ELR (cell line): ENCODE measurements at regions not wholly inside any gene's neighbourhood (a gene's known extent, or its start where the extent isn't known, plus 50 kb on each side); places are given as distances from the start of the nearest gene placed in this dataset.
A peak's percentile ranks its signal among the peaks of the same experiment; 100 is the strongest.
"Not testable (repeated sequence)": the region's sequence is repeated elsewhere in the genome, so short reads cannot be mapped to it uniquely, and the experiment has no call there.

Source experiments
- DNase-seq: peaks from one replicate; pipeline ENCODE4 v3.0.0-alpha.2; 2015; ENCODE audit warnings: low read depth

DNA sequence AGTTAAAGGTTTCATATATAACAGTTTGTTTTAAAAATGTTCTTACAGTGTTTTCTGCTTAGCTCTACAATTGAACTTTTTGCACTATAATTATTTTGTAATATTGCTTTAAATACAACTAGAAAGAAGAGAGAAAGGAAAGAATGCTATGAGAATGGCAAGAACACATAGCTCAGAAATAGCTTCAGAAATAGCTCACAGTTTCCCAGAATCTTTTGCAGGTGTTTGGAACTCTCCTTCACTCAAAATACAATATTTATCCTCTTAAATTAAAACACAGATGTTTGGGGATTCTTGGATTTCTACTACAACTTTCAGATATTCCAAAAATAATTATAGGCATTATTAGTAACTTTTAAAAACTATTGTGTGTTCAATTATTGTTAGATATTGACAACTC is 658.0 kb upstream of the DPPA4 start:
- DNase-seq: no peak

DNA sequence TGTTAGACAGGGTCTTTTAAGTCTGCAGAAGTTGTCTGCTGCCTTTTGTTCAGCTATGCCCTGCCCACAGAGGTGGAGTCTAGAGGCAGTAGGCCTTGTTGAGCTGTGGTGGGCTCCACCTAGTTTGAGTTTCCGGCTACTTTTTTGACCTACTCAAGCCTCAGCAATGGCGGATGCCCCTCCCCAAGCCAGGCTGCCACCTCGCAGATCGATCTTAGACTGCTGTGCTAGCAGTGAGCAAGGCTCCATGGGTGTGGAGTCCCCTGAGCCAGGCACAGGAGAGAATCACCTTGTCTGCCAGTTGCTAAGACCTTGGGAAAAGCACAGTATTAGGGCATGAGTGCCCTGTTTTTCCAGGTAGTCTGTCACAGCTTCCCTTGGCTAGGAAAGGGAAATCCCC is 664.6 kb upstream of the DPPA4 start:
- DNase-seq: not testable (repeated sequence)

DNA sequence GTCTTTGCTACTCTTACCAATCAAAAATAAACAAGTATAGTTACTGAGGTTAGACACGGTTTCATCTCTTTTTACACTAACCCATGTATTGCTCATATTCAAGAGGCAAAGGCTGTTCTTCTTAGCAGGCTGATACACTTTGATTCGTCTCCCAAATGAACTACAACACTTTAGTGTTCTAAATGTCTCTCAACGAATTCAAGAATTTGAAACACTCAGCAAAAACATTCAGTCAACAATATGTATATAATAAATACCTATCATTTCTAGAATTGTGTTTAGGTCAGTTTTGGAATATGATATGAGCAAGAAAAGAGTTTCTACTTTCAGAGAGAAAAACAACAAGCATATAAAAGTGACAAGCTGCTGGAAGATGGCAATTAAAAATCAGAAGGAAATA is 669.6 kb upstream of the DPPA4 start:
- DNase-seq: no peak

DNA sequence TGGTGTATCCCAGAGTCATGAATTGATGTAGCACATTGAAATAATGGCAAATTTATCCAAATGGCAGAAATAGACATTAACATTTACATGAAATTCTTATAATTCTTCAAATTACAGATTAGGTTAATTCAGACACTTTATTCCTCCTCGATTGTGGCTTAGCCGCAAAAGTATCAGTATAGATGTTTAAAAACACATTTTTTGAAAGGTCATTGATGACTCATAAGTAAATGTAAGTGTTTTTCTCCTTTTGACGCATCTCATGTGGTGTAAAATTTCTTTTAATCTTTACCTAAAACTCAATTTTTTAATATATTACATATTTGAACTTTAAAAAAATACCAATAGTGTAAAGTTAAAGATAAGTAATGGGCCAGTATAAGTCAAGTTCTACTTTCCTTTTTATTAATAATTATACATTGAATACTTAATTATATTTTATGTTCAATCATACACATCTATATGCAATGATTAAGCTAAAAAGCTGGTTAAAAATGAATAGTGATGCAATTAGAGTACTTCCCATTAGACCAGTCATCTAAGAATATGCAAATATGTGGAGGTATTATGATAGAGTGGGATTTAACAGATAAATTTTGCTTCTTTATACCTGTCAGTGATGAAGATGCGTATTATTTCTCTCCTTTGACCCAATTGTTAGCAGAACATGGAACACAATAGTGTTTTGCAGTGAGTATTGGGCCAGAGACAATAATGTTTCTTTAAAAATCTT is 678.1 kb upstream of the DPPA4 start:
- DNase-seq: no peak

DNA sequence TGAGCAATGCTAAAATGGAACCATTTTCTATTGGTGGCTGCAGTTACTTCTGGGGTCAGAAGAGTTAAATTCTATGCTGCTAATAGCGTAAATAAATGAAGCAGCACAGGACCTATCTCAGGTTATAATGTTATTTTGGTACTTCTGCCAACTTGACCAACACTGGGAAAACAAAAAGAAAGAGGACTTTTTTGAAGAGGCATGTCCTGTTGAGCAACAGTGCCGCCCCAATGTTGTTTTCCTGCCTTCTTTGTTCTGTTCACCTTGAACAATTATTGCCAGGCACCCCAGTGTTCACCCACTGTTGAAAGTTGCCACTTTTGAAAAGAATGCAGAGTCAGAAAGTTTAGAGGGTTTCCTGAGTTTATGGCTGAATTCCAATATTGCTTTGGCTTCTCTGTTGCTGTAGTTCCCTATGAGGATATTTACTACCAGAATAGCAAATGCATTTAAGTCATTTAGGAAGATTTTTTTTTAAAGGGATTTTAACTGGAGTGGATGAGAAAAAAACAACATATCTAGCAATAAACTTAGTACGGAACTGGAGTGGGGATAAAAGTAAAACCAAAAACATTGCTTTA is 679.0 kb upstream of the DPPA4 start:
- no peak for DNase-seq

DNA sequence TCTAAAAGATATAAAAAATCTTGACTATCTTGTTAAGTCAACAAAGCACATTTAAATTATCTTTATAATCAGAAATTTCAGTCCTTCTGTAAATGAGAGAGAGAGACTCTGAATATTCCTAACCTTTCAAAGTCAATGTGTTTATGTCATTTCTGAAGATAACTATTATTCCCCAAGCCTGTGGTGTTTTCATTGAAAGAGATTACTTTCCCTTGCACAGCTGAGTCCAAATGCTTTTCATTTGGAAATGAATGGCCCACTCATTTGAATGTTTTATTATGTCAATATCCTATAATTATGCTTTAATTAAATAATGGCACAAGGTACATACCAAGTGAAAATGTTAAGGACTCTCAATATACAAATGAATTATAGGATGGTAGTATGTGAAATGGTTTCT is 680.0 kb upstream of the DPPA4 start:
- no peak for DNase-seq

DNA sequence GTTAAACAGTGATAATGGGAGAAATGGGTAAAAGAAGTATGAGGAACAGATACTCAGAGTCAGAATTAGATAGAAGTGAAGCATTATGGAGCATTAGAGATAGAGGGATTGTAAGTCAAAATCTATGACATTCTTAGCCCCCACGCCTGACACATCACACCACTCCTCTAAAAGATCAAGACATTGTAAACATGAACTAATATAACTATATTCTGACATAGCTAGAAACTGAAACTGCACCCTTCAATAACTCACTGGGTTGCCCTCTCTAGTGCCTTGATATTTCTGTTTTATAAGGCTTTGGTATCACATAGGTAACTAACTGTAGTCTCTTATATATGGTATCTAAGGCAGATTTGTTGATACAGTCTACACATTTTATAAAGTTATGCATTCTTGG is 684.3 kb upstream of the DPPA4 start:
- no peak for DNase-seq

DNA sequence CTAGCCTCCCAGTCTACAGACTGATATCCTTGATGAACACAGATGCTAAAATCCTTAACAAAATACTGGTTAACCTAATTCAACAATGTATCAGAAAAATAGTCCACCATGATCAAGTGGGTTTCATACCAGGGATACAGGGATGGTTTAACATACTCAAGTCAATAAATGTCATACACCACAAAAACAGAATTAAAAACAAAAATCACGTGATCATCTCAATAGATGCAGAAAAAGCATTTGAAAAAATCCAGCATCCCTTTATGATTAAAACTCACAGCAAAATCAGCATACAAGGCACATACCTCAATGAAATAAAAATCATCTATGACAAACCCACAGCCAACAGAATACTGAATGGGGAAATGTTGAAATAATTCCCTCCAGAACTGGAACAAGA is 685.7 kb upstream of the DPPA4 start:
- not testable (repeated sequence) for DNase-seq

DNA sequence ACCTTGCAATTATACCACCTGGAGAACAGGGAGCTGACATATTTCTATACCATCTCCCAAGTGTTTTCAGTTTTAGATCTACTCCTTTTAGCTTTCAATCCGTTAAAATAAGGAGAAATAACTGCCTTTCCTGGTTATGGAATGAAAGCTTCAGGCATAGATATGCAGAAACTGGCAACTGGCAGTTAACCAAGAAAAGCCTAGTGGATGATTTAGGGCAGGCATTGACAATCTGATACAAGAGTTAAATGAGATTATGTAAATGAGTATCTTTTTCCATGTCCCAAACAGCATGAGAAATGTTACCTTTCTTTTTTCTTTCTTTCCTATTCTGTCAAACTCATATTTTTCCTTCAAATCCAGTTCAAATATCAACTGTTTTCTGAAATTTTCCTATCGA is 689.1 kb upstream of the DPPA4 start:
- DNase-seq: no peak

DNA sequence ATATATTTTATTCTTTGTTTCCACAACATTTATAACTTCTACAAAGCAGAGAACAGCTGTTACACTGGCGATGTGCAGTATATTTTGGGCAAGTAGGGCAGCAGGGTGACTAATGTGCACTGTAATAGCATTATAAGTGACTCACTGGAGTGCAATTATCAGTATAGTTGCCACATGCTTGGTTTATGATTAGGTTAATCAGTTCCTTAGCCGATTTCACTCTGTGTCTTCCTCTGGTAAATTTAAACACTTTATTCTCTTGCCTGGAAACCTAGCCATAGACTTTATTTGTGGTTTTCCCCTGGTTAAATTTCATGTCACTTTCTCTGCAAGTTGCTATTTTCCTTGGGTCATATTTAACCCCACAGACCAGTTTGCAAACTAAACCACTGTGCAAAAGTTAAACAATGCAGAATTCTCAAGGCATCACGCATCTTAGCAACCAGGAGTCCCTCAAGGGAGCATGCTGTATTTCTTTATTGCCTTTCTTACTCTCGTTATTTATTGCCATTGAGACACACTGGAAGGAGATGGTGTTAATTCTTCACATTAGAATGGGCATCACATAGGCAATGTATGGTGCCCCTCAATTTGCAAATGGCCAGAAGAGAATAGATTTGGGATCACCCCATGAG is 690.2 kb upstream of the DPPA4 start:
- DNase-seq: peak; percentile 75

DNA sequence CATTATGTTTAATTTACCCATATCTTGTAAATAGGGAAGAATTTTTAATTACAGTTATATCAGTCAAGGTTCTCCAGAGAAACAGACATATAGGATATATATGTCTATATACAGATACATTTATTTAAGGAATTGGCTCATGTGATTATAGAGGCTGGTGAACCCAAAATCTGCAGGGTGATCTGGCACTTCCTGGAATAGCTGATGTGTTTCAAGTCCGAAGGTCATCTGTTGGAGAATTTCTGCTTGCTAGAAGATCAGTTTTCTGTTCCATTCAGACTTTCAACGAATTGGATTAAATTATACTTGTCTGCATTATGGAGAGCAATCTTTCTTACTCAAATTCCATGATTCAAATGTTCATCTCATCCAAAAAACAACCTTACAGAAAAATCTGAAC is 694.6 kb upstream of the DPPA4 start:
- no peak for DNase-seq

DNA sequence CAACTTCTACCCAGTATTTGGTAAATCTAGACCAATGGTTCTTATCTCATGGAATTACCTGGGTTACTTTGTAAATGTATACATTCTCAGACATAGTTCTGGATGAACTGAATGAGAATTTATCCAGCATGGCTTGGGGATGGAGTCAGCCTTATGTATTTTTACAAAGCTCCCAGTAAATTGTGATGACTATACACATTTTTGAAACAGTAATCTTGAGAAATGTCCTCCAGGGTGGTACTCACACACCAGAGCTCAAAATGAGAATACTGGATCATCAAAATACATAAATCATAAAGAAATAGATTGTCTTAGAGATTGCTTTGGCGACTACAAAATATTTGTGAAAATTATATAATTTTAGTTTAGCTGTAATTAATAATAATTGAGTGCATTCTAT is 722.1 kb upstream of the DPPA4 start:
- DNase-seq: no peak

DNA sequence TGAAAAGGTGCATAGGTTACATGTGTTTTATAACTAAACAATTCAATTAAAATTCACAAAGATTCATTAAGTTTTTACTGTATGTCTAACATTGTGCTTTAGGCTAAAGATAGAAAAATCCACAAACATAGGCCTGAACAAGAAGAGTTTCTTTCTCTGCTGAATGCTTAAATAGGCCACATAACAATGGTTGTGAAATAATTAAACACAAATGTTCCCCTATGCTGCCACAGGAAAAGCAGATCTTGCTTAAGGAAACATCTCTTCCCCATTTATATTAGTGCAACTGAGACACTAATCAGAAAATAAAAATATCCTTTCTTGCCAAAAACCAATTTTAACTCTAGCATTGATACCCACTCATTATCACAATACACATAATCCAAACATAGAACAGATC is 725.4 kb upstream of the DPPA4 start:
- DNase-seq: no peak

DNA sequence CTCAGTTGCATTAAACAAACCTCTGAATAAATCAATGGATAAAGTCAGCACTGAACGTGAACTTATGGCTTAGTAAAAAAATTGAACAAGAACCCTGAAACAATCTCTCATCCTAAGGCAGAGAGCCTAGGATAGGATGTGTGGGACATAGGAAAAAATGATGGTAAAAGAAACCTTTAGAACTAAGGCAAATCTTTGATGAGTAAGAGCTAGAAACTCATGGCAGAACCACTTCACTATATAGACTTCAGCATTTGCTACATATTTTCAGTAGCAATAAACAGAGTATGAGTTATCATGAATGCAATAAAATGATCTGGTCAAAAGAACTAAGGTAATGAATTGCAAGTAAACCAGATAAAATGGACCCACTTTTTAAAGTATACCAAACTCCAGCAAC is 725.8 kb upstream of the DPPA4 start:
- DNase-seq: no peak

DNA sequence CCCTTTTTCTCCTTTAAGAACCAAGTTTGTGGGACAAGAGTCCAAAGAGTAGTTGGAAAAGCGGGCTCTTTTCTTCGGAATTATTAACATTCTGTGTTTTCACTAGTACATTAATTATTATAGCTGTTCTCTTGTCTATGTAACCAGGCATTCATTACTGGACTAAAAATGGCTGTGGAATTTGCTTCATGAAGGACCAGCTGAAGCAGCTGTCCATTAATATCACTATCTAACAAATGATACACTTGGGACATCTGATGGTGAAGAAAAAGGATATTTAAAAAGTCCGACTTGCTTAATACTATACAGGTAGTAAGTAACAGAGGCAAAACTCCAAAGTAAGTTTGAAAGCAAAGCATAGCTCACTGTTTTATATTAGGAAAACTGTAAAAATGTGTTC is 728.9 kb upstream of the DPPA4 start:
- DNase-seq: no peak

DNA sequence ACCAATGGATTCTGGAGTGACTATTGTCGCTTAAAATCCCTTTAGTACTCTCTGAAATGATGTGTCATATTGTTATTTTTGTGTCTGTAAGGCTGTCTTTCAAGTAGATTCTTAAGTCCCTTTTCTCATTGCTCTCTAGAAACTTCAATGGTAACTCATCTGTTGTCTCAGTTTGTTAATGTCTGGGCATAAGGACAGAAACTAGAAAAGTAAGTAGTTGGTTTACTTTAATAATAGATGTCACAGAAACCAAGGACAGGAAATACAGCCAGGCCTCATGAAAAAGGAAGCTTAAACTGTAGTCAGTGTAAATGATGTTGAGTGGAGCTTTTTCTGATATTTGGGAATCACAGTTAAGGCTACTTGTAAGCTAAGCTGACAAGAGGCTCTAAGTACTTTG is 730.2 kb upstream of the DPPA4 start:
- DNase-seq: no peak

DNA sequence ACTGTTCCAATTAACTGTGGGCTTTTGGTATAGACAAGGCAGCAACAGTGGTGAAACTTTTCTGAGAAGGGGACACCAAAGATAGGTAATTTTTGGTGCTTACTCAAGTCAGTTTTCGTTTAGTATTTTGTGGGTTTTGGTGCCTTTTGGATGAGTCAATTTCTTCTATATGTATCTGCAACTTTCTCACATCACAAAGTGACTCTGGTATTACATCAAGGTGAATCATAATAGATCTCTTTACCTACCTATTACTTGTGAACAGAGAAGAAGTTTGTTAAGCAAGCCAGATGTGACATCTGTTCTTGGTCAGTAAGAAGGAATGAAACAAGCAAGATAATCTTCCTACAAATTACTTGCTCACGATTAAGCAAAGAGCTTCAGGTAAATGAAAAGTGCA is 732.4 kb upstream of the DPPA4 start:
- peak; percentile 49 for DNase-seq

DNA sequence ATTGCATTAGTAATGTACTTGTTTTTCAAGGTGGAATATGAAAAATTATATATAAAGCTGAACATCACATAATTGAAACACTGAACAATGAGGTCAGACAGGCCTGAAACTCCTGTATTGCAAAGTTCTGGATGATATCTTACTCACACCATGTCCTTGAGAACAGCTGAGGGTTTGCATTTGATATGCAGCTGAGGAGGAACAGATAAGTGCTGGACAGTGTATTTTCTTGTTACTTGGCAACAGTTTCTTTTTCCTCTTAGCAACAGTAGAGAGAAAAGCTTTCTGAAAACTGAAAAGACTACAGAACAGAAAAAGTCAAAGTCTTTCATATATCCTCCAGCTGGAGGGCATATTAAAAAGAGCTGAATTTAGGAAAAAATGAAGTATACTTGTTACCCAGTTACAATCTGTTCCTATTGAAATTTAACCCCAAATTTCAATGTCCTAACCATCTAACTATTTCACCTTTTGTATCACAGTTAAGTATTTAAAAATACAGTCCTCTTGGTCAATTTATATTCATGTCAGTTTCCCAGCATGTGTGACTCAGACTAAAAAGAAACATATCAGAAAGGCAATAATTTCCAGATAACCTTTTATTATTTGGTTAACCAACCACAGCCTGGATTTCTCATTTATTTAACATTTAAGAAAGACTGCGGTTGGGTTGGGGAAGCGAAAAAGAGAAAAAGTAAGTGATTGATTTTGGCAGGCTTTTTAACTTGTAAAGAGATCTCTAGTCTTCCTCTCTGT is 733.0 kb upstream of the DPPA4 start:
- peak; percentile 2 for DNase-seq

DNA sequence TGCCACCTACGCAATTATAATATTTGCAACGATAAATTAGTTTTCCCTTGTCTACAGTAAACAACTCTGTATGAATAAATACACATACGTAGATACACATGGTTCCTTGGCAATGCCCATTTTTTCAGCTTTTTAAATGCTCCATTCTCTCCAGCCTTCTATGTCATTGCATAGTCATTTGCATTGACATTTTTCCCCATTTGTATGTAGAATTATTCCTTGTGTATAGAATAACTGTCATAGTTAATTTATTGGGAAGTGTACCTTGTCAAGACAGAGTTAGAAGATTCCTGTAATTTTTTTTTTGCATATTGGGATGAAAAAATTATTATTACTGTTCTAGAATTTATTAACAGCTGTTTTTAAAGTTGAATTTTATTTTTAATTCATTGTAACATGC is 736.7 kb upstream of the DPPA4 start:
- DNase-seq: no peak

DNA sequence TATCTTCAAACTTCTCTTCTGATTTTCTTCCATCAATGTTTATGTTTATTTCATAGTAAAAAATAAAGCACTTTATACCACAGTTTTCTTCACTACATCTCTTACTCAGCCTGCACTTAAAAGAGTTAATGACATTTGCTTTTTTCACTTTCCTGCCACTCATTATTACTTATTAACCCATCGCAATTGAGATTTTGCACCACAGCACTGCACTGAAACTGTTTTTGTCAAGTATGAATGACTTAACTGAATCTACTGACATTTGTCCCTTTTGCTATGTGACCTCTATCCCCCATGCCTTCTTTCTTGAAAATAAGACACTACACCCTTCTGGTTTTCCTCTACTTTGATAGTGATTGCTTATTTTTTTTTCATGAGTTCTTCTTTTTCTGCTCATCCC is 739.7 kb upstream of the DPPA4 start:
- DNase-seq: no peak

DNA sequence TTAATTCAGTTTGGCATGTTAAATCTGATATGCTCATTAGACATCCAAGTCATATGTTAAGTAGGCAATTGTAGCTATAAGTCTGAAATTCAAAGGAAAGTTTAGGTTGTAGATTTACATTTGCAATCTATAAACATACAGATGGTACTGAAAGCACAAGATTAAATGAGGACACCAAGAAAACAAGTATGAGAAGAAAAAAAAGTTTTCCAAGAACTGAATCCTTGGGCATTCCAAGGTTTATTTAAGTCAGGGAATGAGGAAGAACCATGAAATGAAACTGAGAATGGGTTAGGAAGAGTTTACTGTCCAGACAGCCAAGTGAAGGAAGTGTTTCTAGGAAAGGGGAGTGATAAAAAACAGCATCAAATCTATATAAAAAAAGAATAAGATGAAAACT is 756.1 kb upstream of the DPPA4 start:
- no peak for DNase-seq

DNA sequence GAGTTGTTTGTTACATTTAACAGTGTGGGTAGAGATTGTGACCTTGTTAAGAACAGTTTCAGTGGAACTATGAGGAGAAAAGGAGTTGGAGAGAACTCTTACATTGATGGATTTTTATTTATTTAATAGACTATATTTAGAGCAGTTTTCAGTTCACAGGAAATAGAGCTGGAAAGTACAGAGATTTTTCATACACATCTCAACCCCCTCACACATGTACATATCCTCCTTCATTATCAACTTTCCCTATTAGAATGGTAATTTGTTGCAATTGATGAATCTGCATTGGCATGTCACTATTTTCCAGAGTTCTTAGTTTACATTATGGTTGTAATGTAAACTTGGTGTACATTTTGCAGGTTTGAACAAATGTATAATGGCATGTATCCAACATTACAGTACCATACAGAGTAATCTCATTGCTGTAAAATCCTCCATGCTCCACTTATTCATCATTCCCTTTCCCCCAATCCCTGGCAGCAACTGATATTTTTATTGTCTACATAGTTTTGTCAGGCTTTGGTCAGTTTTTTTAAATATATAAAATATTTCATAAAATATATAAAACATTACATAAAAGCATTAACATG is 756.6 kb upstream of the DPPA4 start:
- DNase-seq: no peak

DNA sequence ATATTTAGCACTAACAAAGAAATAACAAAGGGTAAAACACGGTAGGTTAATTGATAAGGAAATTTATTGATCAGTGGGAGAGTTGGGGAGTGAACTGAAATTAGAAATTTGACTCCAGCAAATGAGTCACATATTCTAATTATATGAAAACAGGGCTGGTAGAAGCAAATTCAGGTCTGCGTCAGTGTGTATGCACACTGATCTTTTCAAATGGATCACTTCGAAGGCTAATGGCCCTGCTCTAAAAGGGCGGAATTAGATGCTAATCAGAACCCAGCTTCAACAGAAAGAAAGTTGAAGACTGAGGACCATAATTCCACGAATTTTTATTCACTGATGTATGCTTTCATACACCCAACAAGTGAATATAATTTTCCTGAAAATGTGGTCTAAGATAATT is 762.4 kb upstream of the DPPA4 start:
- no peak for DNase-seq
